Ovary (tissue), 3 donors: ENCODE measurements at regions not wholly inside any gene's neighbourhood (a gene's known extent, or its start where the extent isn't known, plus 50 kb on each side); places are given as distances from the start of the nearest gene placed in this dataset.

Source experiments
- EP300 ChIP-seq: sonication (generic); formaldehyde crosslinking; IDR thresholded peaks from one replicate; pipeline ENCODE4 v1.6.1; 2017; ENCODE audit warnings: antibody characterized with exemption
- POLR2A ChIP-seq: fragments of 450-650 bp; IDR thresholded peaks from one replicate; pipeline ENCODE4 v1.6.1; 2017; ENCODE audit warnings: antibody characterized with exemption, mild to moderate bottlenecking, moderate library complexity
- TF ChIP-seq, protein P1 (sequence below), 3 donors: fragments of 450-650 bp in 2 of 3; fragments of 200-600 bp in 1 of 3; IDR thresholded peaks; one replicate each; pipeline versions ENCODE4 v1.5.1 to v1.8.0; 2016 to 2022; ENCODE audit warnings: antibody characterized with exemption in 3 of 3, mild to moderate bottlenecking in 1 of 3
- donor health status: DM: no; HTN: no; CAD: no.

DNA sequence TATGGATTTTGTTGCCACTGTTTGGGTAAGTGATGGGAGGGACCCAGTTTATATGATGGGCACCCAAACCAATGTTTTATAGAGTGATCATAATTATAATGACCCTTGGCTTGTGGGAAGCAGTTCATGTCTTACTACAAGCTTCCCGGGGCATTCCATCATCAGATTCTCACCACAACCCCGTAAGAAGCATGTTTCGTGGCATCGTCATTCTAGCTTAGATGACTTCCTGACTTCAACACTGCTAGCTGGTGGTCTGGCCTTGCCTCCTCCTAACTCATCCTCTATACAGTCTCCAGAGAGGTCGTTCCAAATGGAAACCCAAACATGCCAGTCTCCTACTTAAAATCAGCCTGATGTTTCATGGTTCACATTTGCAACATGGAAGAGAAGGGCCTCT, 226.9 kb downstream of the ADAMTS9 start:
- TF ChIP-seq, protein P1, sequence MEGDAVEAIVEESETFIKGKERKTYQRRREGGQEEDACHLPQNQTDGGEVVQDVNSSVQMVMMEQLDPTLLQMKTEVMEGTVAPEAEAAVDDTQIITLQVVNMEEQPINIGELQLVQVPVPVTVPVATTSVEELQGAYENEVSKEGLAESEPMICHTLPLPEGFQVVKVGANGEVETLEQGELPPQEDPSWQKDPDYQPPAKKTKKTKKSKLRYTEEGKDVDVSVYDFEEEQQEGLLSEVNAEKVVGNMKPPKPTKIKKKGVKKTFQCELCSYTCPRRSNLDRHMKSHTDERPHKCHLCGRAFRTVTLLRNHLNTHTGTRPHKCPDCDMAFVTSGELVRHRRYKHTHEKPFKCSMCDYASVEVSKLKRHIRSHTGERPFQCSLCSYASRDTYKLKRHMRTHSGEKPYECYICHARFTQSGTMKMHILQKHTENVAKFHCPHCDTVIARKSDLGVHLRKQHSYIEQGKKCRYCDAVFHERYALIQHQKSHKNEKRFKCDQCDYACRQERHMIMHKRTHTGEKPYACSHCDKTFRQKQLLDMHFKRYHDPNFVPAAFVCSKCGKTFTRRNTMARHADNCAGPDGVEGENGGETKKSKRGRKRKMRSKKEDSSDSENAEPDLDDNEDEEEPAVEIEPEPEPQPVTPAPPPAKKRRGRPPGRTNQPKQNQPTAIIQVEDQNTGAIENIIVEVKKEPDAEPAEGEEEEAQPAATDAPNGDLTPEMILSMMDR (IDR thresholded peaks at IDR 0.05) = no peak
- TF ChIP-seq POLR2A (no peak), EP300 (no peak)
